ENCODE measurements at regions not wholly inside any gene's neighbourhood (a gene's known extent, or its start where the extent isn't known, plus 50 kb on each side); places are given as distances from the start of the nearest gene placed in this dataset.
A peak's percentile ranks its signal among the peaks of the same experiment; 100 is the strongest.

- no peak overlapping the region for H3K27ac Mint-ChIP-seq
- H3K9me3 Mint-ChIP-seq = peaks cover 17% of the 10 kb centered on the region
- H3K36me3 Mint-ChIP-seq (ENCODE audit: low read depth) = no peaks in the 10 kb centered on the region
- no peak overlapping the region for H3K4me3 Mint-ChIP-seq (ENCODE audit: low read depth)
- H3K27me3 Mint-ChIP-seq (ENCODE audit: low read depth) = peaks cover 17% of the 10 kb centered on the region
- H3K4me1 Mint-ChIP-seq (ENCODE audit: low read depth) = no peaks in the 10 kb centered on the region
- intact Hi-C loops (cut with micrococcal nuclease) = no loop called here
- no peak for DNase-seq (ENCODE audit: low spot score)
These were observed 108.7 kb upstream of the PFKP start for GRCh38 chr10:2958659-2959058.

- Mint-ChIP-seq H3K27ac (no peak overlapping the region), H3K27me3 (ENCODE audit: low read depth) (peaks cover 21% of the 10 kb centered on the region), H3K36me3 (ENCODE audit: low read depth) (no peaks in the 10 kb centered on the region), H3K4me1 (ENCODE audit: low read depth) (no peaks in the 10 kb centered on the region), H3K9me3 (peaks cover 17% of the 10 kb centered on the region), H3K4me3 (ENCODE audit: low read depth) (no peak overlapping the region)
- no peak for DNase-seq (ENCODE audit: low spot score)
- intact Hi-C loops (cut with micrococcal nuclease) = no loop called here
These were observed 109.6 kb upstream of the PFKP start for GRCh38 chr10:2957785-2958184.

- H3K36me3 Mint-ChIP-seq (ENCODE audit: low read depth) = no peaks in the 10 kb centered on the region
- intact Hi-C loops (cut with micrococcal nuclease) = no loop called here
- H3K4me3 Mint-ChIP-seq (ENCODE audit: low read depth) = no peak overlapping the region
- peaks cover 7% of the 10 kb centered on the region for H3K4me1 Mint-ChIP-seq (ENCODE audit: low read depth)
- no peak for DNase-seq (ENCODE audit: low spot score)
- H3K27me3 Mint-ChIP-seq (ENCODE audit: low read depth) = peaks cover 24% of the 10 kb centered on the region
- H3K27ac Mint-ChIP-seq = no peak overlapping the region
- peaks cover 17% of the 10 kb centered on the region for H3K9me3 Mint-ChIP-seq
These were observed 112.3 kb upstream of the PFKP start for GRCh38 chr10:2955064-2955463.

- peaks cover 26% of the 10 kb centered on the region for H3K27me3 Mint-ChIP-seq (ENCODE audit: low read depth)
- no peaks in the 10 kb centered on the region for H3K36me3 Mint-ChIP-seq (ENCODE audit: low read depth)
- intact Hi-C loops (cut with micrococcal nuclease) = no loop called here
- no peak overlapping the region for H3K27ac Mint-ChIP-seq
- no peak overlapping the region for H3K4me3 Mint-ChIP-seq (ENCODE audit: low read depth)
- H3K4me1 Mint-ChIP-seq (ENCODE audit: low read depth) = peaks cover 21% of the 10 kb centered on the region
- peaks cover 17% of the 10 kb centered on the region for H3K9me3 Mint-ChIP-seq
- DNase-seq (ENCODE audit: low spot score) = no peak
These were observed 113.9 kb upstream of the PFKP start for GRCh38 chr10:2953495-2953894.

GRCh38 chr10:2951235-2951835, 116.0 kb upstream of the PFKP start:
- intact Hi-C loops (cut with micrococcal nuclease) = no loop called here
- Mint-ChIP-seq H3K27me3 (ENCODE audit: low read depth) (peaks cover 22% of the 10 kb centered on the region), H3K27ac (no peak overlapping the region), H3K36me3 (ENCODE audit: low read depth) (no peaks in the 10 kb centered on the region), H3K4me1 (ENCODE audit: low read depth) (peaks cover 37% of the 10 kb centered on the region), H3K4me3 (ENCODE audit: low read depth) (no peak overlapping the region), H3K9me3 (peaks cover 10% of the 10 kb centered on the region)
- DNase-seq (ENCODE audit: low spot score) = no peak

- Mint-ChIP-seq H3K27ac (peak overlapping the region; percentile 47), H3K27me3 (ENCODE audit: low read depth) (peaks cover 22% of the 10 kb centered on the region), H3K36me3 (ENCODE audit: low read depth) (no peaks in the 10 kb centered on the region), H3K4me1 (ENCODE audit: low read depth) (peaks cover 37% of the 10 kb centered on the region), H3K9me3 (peaks cover 2% of the 10 kb centered on the region), H3K4me3 (ENCODE audit: low read depth) (no peak overlapping the region)
- intact Hi-C loops (cut with micrococcal nuclease) = no loop called here
- DNase-seq (ENCODE audit: low spot score) = no peak
These were observed 116.8 kb upstream of the PFKP start for GRCh38 chr10:2950546-2950945.

GRCh38 chr10:2949948-2950354, 117.4 kb upstream of the PFKP start:
- Mint-ChIP-seq H3K27me3 (ENCODE audit: low read depth) (peaks cover 18% of the 10 kb centered on the region), H3K27ac (no peak overlapping the region), H3K9me3 (no peaks in the 10 kb centered on the region), H3K36me3 (ENCODE audit: low read depth) (no peaks in the 10 kb centered on the region), H3K4me1 (ENCODE audit: low read depth) (peaks cover 37% of the 10 kb centered on the region), H3K4me3 (ENCODE audit: low read depth) (no peak overlapping the region)
- intact Hi-C loops (cut with micrococcal nuclease) = loop anchor here (5.0 to 10.0 kb wide), 2 partner anchors 145 to 158 kb away; no protein-coding TSS in a partner anchor
- no peak for DNase-seq (ENCODE audit: low spot score)

GRCh38 chr10:2949221-2949947, 118.0 kb upstream of the PFKP start:
- intact Hi-C loops (cut with micrococcal nuclease) = loop anchor here (5.0 to 10.0 kb wide), 2 partner anchors 145 to 157 kb away; no protein-coding TSS in a partner anchor
- peak overlapping the region; percentile 12 for H3K27ac Mint-ChIP-seq
- H3K36me3 Mint-ChIP-seq (ENCODE audit: low read depth) = no peaks in the 10 kb centered on the region
- no peak overlapping the region for H3K4me3 Mint-ChIP-seq (ENCODE audit: low read depth)
- peaks cover 37% of the 10 kb centered on the region for H3K4me1 Mint-ChIP-seq (ENCODE audit: low read depth)
- no peak for DNase-seq (ENCODE audit: low spot score)
- H3K9me3 Mint-ChIP-seq = no peaks in the 10 kb centered on the region
- H3K27me3 Mint-ChIP-seq (ENCODE audit: low read depth) = peaks cover 16% of the 10 kb centered on the region

- no peak for DNase-seq (ENCODE audit: low spot score)
- intact Hi-C loops (cut with micrococcal nuclease) = loop anchor here (1.0 to 10.0 kb wide), 3 partner anchors 50 to 156 kb away; no protein-coding TSS in a partner anchor
- H3K27ac Mint-ChIP-seq = peak overlapping the region; percentile 48
These were observed 119.1 kb upstream of the PFKP start for GRCh38 chr10:2948127-2948854.

GRCh38 chr10:2944788-2945187, 122.6 kb upstream of the PFKP start:
- no peak for DNase-seq (ENCODE audit: low spot score)
- Mint-ChIP-seq H3K4me3 (ENCODE audit: low read depth) (no peak overlapping the region), H3K9me3 (no peaks in the 10 kb centered on the region), H3K36me3 (ENCODE audit: low read depth) (no peaks in the 10 kb centered on the region), H3K4me1 (ENCODE audit: low read depth) (peaks cover 30% of the 10 kb centered on the region), H3K27ac (no peak overlapping the region), H3K27me3 (ENCODE audit: low read depth) (peaks cover 27% of the 10 kb centered on the region)
- intact Hi-C loops (cut with micrococcal nuclease) = loop anchor here (5.0 to 10.0 kb wide), 2 partner anchors 150 to 152 kb away; no protein-coding TSS in a partner anchor

More at GRCh38 chr10:2948127-2948854, 119.1 kb upstream of the PFKP start:
- Mint-ChIP-seq H3K36me3 (ENCODE audit: low read depth) (no peaks in the 10 kb centered on the region), H3K4me3 (ENCODE audit: low read depth) (no peak overlapping the region), H3K9me3 (no peaks in the 10 kb centered on the region), H3K4me1 (ENCODE audit: low read depth) (peaks cover 37% of the 10 kb centered on the region), H3K27me3 (ENCODE audit: low read depth) (peaks cover 19% of the 10 kb centered on the region)

GRCh38 chr10:2943932-2944614, 123.3 kb upstream of the PFKP start:
- DNase-seq (ENCODE audit: low spot score) = no peak
- H3K4me3 Mint-ChIP-seq (ENCODE audit: low read depth) = no peak overlapping the region
- intact Hi-C loops (cut with micrococcal nuclease) = loop anchor here (10.0 kb wide), 1 partner anchor 151 kb away; no protein-coding TSS in a partner anchor
- no peak overlapping the region for H3K27ac Mint-ChIP-seq
- H3K4me1 Mint-ChIP-seq (ENCODE audit: low read depth) = peaks cover 24% of the 10 kb centered on the region
- no peaks in the 10 kb centered on the region for H3K36me3 Mint-ChIP-seq (ENCODE audit: low read depth)
- no peaks in the 10 kb centered on the region for H3K9me3 Mint-ChIP-seq
- peaks cover 34% of the 10 kb centered on the region for H3K27me3 Mint-ChIP-seq (ENCODE audit: low read depth)

GRCh38 chr10:2942938-2943337, 124.4 kb upstream of the PFKP start:
- H3K4me1 Mint-ChIP-seq (ENCODE audit: low read depth) = peaks cover 13% of the 10 kb centered on the region
- intact Hi-C loops (cut with micrococcal nuclease) = loop anchor here (10.0 kb wide), 1 partner anchor 152 kb away; no protein-coding TSS in a partner anchor
- no peaks in the 10 kb centered on the region for H3K9me3 Mint-ChIP-seq
- no peaks in the 10 kb centered on the region for H3K36me3 Mint-ChIP-seq (ENCODE audit: low read depth)
- no peak for DNase-seq (ENCODE audit: low spot score)
- no peak overlapping the region for H3K4me3 Mint-ChIP-seq (ENCODE audit: low read depth)
- H3K27me3 Mint-ChIP-seq (ENCODE audit: low read depth) = peaks cover 40% of the 10 kb centered on the region
- H3K27ac Mint-ChIP-seq = no peak overlapping the region
